ENCODE measurements at regions not wholly inside any gene's neighbourhood (a gene's known extent, or its start where the extent isn't known, plus 50 kb on each side); places are given as distances from the start of the nearest gene placed in this dataset.
"Not testable (repeated sequence)": the region's sequence is repeated elsewhere in the genome, so short reads cannot be mapped to it uniquely, and the experiment has no call there.

DNA sequence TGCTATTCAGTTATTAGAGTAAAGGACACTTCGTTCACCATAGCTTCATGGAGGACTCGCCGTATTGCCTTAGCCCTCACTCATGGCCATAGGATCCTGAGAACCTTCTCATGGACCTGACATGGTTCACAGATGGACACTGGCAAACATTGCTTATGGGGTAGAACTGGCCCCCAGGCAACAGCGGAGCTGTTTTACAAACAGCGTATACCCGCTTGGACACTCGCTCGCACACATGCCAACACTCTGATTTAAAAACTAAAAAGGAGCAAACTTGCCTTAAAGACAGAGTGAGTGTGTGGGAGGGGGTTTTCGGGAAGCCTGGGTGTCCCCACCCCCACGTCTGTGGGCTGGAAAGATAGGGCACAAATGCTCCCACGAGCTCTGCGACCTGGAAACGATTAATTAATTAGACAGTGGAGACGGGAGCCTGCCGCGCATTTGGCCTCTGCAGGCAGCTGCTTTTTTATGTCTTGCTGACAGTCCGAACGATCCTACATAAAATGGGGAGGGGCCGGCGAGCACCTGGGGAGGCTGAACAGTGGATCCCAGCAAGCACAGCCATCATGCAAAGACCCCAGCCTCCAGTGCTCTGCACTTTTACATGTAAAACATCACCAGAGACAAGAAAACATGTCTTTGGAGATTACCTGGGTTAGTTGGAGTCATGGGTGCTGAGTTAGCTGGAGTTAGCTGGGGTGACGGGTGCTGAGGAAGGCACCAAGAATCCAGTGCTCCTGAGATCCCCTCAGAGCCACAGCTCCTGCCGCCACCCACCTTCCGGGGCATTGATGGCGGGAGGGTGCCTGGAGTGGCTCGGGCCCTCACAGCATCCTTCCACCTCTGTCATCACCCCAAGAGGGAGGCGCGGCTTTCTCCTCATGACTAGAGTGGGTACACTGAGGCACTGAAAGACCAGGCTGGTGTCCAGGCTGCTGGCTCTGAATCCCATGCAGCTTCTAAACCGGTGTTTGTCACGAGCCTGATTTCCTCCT lies 105.7 kb downstream of the NPIPB11 start:
- DNase-seq (ENCODE audit: extremely low read depth in 1 of 11, low read depth in 9 of 11, low spot score in 4 of 11): not testable (repeated sequence)

GRCh38 chr16:29300030-29300491 lies 106.5 kb downstream of the NPIPB11 start:
- not testable (repeated sequence) for DNase-seq (ENCODE audit: extremely low read depth in 1 of 11, low read depth in 9 of 11, low spot score in 4 of 11)

DNA sequence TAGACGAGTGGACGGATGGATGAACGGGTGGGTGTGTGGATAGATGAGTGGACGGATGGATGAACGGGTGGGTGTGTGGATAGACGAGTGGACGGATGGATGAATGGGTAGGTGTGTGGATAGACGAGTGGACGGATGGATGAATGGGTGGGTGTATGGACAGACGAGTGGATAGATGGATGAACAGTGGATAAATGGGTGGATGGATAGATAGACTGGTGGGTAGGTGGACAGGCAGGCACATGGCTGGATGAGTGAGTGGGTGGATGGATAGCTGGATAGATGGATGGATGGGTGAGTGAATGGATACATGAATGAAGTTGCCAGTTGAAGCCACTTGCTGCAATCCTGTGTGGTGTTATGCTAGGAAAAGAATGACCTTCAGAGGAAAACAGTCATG lies 107.5 kb downstream of the NPIPB11 start:
- DNase-seq (ENCODE audit: extremely low read depth in 1 of 11, low read depth in 9 of 11, low spot score in 4 of 11): not testable (repeated sequence)

DNA sequence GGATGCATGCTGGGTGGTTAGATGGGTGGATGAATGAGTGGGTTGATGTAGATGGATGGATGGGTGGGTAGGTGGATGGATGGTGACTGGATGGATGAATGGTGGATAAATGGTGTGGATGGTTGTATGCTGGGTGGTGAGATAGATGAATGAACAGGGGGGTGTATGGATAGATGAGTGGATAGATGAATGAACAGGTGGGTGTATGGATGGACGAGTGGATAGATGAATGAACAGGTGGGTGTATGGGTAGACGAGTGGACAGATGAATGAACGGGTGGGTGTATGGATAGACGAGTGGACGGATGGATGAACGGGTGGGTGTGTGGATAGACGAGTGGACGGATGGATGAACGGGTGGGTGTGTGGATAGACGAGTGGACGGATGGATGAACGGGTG lies 108.2 kb downstream of the NPIPB11 start:
- not testable (repeated sequence) for DNase-seq (ENCODE audit: extremely low read depth in 1 of 11, low read depth in 9 of 11, low spot score in 4 of 11)

GRCh38 chr16:29297809-29298177 lies 108.7 kb downstream of the NPIPB11 start:
- DNase-seq (ENCODE audit: extremely low read depth in 1 of 11, low read depth in 9 of 11, low spot score in 4 of 11): not testable (repeated sequence)

DNA sequence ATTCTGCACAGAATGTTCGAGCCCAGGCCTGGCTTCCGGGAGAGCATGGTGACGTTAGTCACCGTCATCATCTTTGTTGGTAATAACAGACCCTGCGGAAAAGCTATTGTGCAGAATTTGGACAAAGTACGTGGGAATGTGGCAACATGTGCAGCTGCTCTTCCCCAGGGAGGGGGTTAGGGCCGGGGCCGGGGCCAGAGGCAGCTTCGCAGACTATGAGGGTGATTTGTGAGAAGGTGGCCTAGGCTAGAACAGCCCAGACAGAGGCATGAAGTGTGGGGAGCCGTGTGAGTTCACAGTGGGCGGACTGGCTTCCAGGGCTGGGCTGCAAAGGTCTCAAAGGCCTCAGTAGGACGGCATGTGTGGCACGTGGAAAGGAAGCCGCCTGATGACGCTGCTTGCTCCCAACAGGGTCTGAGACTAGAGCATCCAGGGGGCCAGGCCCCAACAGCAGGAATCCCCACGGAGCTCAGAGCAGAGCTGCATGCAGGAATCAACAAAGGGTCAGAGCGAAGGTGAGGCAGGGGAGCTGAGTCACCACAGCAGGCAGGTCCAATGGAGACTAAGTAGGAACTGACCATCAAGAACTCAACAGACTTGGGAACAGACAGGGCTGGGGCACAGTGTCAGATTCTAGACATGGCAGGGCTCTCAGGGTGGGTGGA lies 109.2 kb downstream of the NPIPB11 start:
- not testable (repeated sequence) for DNase-seq (ENCODE audit: extremely low read depth in 1 of 11, low read depth in 9 of 11, low spot score in 4 of 11)

GRCh38 chr16:29296176-29296575 lies 110.3 kb downstream of the NPIPB11 start:
- DNase-seq (ENCODE audit: extremely low read depth in 1 of 11, low read depth in 9 of 11, low spot score in 4 of 11): not testable (repeated sequence)

- DNase-seq (ENCODE audit: extremely low read depth in 1 of 11, low read depth in 9 of 11, low spot score in 4 of 11): not testable (repeated sequence)
Observed at GRCh38 chr16:29294951-29295795, 111.3 kb downstream of the NPIPB11 start.

DNA sequence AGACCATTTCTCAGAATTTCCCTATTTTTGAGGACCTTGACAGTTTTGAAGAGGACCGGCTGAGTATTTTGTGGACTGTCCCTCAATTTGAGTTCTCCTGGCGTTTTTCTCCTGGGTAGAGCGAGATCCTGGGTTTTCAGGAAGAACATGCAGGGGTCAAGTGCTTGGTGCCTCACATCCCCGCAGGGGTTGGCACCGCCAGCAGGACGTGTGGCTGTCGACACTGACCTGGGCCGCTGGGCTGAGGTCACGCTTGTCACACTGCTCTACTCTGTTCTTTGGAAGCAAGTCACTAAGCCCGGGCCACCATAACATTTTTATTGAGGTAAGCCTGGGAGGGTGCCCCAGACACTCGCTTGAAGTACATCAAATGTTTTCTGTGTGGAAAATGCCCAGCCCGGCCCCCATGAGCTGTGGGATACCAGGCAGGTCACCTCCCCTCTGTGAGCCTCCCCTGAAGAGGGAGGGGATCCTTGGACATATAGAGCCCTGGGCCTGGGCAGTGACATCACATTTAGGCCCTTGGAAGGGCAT lies 112.0 kb downstream of the NPIPB11 start:
- not testable (repeated sequence) for DNase-seq (ENCODE audit: extremely low read depth in 1 of 11, low read depth in 9 of 11, low spot score in 4 of 11)

DNA sequence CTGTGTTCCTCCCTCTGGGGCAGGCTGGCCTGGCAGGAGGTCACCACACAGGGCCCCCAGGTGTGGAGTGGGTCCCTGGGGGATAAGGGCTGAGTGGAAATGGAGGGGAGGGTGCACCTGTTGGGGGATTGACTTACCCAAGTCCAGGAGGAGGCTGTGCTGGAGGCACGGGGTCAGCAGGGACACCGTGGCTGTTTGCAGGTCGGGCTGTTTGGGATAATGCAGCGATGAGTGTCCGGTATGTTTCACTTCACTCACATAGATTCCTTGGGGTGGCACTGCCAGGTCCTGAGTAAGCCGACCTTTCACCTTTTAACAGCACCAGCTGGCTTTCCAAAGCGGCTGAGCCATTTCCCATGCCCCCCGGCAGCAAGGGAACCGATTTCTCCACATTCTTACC lies 113.0 kb downstream of the NPIPB11 start:
- not testable (repeated sequence) for DNase-seq (ENCODE audit: extremely low read depth in 1 of 11, low read depth in 9 of 11, low spot score in 4 of 11)

DNA sequence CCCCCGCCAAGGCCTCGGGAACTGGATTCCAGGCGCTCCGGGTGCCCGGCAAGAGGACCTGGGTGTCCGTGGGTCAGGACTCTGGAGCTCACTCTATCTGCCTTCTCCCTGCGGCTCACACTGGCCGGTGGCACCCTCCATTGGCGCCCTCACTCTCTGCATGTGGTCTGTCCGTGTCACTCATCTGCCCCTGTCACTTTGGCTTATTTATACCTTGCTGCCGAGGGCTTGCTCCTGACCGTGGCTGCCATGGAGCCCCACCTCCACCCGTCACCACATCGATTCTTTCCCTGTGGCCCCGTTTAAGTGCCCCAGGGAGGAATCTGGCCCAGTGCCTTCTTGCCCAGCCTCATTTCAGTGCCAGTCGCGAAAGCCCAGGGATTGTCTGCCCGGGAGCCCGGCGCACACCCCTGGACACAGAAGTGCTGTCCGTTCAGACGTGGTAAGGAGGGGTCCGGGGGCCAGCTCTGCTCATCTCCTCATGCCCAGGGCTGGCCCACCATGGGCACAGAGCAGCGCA lies 113.5 kb downstream of the NPIPB11 start:
- DNase-seq (ENCODE audit: extremely low read depth in 1 of 11, low read depth in 9 of 11, low spot score in 4 of 11): not testable (repeated sequence)

DNA sequence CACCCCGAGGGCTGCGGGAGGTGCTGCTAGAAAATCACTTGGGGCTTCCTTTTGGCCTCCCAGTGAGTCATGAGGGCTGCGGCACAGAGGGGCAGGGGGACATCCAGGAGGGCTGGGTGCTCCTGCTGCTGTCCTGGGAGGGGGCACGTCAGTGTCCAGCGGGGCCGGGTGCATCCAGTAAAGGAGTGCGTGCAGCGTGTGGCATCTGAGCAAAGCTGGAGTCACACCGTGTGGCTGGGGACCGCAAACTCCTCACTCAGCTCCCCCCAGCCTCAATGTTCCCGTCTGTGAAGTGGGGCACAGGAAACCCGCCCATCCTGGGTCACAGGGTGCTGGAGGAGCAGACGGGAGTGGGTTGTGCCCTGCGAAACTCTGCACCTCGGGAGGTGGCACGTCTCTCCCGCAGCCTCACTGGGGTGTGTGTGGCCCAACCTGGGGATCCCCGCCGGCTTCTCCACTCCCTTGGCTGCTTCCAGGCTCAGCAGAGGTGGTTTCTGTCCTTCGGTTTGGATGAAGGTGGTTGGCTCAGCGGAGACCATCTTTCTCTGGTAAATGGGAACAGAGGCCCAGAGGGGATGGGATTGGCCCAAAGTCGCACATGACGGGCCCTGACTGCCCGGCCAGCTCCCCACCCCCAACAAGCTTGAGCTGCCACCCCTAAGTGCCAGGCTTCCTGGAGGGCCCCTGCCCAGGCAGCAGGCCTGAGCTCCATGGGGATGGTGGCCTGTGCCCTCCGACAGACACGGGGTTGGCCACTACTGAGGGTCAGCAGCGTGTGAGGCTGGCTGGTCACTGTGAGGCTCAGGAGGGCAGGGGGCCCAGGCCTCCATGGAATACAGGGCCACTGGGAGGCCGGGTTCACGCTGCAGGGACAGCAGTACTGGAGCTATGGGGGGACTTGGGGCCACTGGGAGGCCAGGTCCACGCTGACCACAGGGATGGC lies 114.9 kb downstream of the NPIPB11 start:
- DNase-seq (ENCODE audit: extremely low read depth in 1 of 11, low read depth in 9 of 11, low spot score in 4 of 11): not testable (repeated sequence)

DNA sequence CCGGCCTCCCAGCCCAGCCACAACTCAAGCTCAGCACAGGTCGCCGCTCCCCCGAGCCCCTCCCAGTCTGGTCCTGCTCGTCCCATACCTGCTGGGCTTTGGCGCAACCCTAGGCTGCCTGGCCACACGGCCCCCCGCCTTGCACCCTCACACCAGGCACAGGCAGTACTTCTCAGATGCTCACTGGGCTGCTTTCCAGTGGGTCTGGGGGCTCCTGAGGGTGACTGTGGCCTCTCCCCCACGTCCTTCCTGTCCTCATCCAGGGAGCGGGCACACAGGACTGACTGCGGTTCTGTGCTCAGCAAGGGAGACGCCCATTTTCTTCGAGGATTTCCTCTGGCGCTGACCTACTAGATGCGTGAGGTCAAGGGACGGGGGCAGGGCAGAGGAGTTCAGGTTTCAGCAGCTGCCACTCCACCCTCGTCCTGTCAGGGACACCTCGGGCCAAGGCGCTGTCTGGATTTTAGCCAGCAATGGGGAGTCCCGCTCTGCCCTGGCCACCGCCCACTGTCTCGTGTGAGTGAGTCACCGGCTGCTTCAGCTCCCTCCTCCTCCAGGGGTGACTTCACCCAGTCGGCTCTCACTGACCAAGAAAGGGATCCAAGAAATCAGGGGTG lies 115.8 kb downstream of the NPIPB11 start:
- DNase-seq (ENCODE audit: extremely low read depth in 1 of 11, low read depth in 9 of 11, low spot score in 4 of 11): peak in 7 of 11 donors; percentile 49 to 68 (median 59)

- not testable (repeated sequence) for DNase-seq (ENCODE audit: extremely low read depth in 1 of 11, low read depth in 9 of 11, low spot score in 4 of 11)
Observed at GRCh38 chr16:29289516-29290239, 116.8 kb downstream of the NPIPB11 start.

- DNase-seq (ENCODE audit: extremely low read depth in 1 of 11, low read depth in 9 of 11, low spot score in 4 of 11): peak in 2 of 11 donors; percentile 38 to 54
Observed at GRCh38 chr16:29288711-29289474, 117.6 kb downstream of the NPIPB11 start.
